LNCaP clone FGC (cell line): ENCODE measurements at regions not wholly inside any gene's neighbourhood (a gene's known extent, or its start where the extent isn't known, plus 50 kb on each side); places are given as distances from the start of the nearest gene placed in this dataset.
"Not testable (repeated sequence)": the region's sequence is repeated elsewhere in the genome, so short reads cannot be mapped to it uniquely, and the experiment has no call there.

Experiments used
- DNase-seq: peaks from one replicate; pipeline ENCODE4 v3.0.0-alpha.2; 2011; ENCODE audit warnings: low read depth
- H3K4me3 ChIP-seq: 2 replicates; pipeline ENCODE4 v1.5.1; 2011; ENCODE audit warnings: mild to moderate bottlenecking, low read depth, low read length, control low read depth
- CTCF ChIP-seq: IDR thresholded peaks from 2 replicates; pipeline ENCODE4 v1.5.1; 2012; ENCODE audit warnings: mild to moderate bottlenecking; ENCODE audit not compliant: control insufficient read depth, insufficient read depth; ENCODE audit errors: extremely low read depth

- no peak for TF ChIP-seq CTCF
- no peak for DNase-seq
- no peak overlapping the region for H3K4me3 ChIP-seq
These were observed 187.7 kb upstream of the TAS2R1 start for GRCh38 chr5:9817819-9818218.

DNA sequence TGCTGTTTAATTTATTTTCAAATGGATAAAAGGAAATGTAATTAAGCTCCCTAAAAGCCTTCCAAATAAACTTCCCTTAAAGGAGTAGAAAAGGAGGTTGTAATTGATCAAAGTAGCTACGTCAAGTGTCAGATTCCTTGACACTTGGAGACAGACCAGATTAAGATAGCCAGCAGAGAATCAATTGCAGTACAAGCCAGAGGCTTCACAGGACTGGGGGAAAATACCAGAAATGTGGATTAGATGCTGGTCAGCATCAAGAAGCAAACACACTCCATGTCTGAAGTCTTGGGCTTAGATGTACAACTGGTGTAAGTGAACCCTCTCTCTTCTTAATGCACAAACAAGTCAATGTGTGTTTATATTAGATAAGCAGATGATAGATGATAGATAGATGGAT lies 184.9 kb upstream of the TAS2R1 start:
- H3K4me3 ChIP-seq = no peak overlapping the region
- no peak for TF ChIP-seq CTCF

DNA sequence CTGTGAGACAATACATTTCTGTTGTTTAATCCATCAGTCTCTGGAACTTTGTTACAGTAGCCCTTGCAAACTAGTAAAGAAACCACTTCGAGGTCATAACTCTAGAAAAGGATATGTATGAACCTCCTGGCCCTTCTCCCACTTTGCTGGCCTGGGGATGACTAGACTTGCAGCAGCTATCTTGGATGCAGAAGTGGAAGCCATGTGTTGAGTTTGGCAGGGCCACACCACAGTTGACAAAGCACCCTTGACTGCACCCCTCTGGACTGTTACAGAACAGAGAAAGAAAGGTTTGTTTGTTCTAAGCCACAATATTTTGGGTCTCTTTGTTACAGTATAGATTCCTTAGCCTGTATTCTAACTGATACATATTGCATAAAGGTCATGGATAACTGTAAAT lies 183.2 kb upstream of the TAS2R1 start:
- no peak overlapping the region for H3K4me3 ChIP-seq
- DNase-seq = no peak
- no peak for TF ChIP-seq CTCF

More for the DNA sequence above, 184.9 kb upstream of the TAS2R1 start:
- DNase-seq = no peak

DNA sequence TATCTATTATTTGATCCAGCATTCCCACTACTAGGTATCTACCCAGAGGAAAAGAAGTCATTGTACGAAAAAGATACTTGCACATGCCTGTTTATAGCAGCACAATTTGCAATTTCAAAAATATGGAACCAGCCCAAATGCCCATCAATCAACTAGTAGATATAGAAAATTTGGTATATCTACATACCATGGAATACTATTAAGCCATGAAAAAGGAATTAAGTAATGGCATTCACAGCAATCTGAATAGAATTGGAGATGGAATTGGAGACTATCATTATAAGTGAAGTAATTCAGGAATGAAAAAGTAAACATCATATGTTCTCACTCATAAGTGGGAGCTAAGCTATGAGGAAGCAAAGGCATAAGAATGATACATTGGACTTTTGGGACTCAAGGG lies 177.2 kb upstream of the TAS2R1 start:
- H3K4me3 ChIP-seq, DNase-seq: not testable (repeated sequence)

DNA sequence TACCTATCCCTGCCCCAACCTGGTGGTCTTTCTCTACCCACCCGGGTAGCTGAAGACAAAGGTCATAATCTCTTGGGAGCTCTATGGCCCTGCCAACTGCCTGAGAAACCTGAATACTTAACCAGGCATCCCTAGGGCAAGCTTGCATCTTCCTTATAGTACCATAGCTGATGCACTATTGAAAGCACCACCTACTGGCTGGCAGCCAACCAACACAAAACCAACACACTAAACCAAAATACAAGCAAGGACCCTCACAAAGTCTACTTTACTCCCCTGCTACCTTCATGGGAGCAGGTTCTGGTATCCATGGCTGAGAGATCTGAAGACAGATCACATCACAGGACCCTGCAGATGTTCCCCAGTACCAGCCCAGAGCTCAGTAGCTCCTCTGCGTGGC lies 171.8 kb upstream of the TAS2R1 start:
- DNase-seq = no peak
- H3K4me3 ChIP-seq = no peak overlapping the region
- no peak for TF ChIP-seq CTCF

DNA sequence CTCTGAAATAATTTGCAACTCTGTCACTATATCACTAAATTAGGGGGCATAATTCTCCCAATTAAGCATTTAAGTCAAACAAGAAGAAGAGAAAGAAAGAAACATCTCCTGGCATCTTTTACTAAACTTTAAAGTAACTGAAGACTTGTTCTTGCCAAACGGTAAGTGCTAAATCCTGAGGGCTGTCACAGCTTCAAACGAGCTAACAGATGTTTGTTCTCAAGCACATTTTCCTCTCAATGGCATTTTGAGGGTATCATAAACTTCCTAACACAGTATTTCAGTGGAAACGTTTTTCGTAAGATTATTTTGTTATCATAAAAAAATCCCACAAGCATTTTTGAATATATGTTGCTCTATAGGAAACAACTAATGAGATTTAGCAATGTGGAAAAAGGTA lies 169.5 kb upstream of the TAS2R1 start:
- H3K4me3 ChIP-seq = no peak overlapping the region
- TF ChIP-seq CTCF = no peak
- DNase-seq = no peak

DNA sequence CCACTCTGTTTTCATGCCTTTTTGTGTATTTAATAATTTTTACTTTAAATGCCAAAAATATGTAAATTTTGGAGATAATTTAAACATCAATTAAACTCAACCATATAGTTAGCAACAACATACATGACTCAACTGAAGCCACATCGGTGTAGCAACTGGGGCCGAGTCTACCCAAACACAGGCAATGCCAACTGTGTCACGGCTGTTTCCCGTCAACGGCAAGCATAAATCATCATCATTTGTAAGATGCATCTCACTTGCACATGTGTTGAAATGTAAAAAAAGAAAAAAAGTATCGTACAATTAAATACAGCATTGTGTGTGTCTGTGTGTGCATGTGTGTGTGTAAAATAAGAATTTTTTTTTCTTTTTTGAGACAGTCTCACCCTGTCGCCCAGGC lies 160.1 kb upstream of the TAS2R1 start:
- no peak for TF ChIP-seq CTCF
- H3K4me3 ChIP-seq = no peak overlapping the region
- DNase-seq = no peak

- TF ChIP-seq CTCF = no peak
- no peak overlapping the region for H3K4me3 ChIP-seq
- DNase-seq = no peak
These were observed 159.6 kb upstream of the TAS2R1 start for GRCh38 chr5:9789777-9790176.
